ENCODE measurements at regions not wholly inside any gene's neighbourhood (a gene's known extent, or its start where the extent isn't known, plus 50 kb on each side); places are given as distances from the start of the nearest gene placed in this dataset.

DNA sequence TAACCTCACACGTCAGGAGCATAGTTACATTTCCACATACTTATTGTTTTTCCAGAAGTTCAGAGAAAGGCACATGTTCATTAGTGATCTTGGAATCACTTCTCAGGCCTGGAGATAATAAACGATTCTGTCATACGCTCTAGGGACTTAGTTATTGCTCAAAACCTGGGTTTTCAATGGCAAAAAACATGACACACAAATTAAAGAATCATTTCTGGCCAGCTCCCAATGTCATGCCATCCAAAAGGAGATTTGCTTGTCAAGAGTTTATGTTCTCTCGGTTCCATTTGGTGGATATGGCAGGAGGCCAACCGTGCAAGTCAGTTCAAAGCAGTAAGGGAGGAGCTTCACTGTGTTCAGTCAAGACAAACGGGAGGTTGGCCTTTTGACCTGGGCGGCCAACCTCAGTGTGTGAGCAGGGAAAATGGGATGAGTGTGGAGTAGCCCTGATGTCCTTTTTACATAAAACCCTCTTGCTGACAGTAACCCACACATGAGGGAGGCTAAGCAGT, 123.4 kb downstream of the NXNL2 start:
- DNase-seq (ENCODE audit: low read depth, low spot score): no peak

DNA sequence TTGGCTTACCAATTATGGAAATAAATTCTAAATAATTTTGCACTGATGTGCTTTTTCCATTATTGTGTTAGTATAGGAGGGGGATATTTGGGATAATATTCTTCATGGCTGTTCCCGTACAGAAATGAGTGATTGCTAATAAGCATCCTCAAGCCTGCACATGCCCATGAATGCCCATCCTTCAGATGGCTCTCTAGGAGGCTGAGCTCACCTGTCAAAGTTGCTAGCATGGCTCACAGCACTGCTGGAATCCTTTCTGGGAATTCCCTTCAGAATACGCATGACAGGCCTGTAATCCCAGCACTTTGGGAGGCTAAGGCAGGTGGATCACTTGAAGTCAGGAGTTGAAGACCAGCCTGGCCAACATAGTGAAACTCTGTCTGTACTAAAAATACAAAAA, 124.1 kb downstream of the NXNL2 start:
- DNase-seq (ENCODE audit: low read depth, low spot score): no peak

GRCh38 chr9:88660611-88661010, 125.6 kb downstream of the NXNL2 start:
- no peak for DNase-seq (ENCODE audit: low read depth, low spot score)

GRCh38 chr9:88661759-88662158, 126.8 kb downstream of the NXNL2 start:
- DNase-seq (ENCODE audit: low read depth, low spot score): no peak

GRCh38 chr9:88663771-88664419, 128.9 kb downstream of the NXNL2 start:
- DNase-seq (ENCODE audit: low read depth, low spot score): no peak

- DNase-seq (ENCODE audit: low read depth, low spot score): no peak
These were observed 129.8 kb downstream of the NXNL2 start for GRCh38 chr9:88664773-88665172.

DNA sequence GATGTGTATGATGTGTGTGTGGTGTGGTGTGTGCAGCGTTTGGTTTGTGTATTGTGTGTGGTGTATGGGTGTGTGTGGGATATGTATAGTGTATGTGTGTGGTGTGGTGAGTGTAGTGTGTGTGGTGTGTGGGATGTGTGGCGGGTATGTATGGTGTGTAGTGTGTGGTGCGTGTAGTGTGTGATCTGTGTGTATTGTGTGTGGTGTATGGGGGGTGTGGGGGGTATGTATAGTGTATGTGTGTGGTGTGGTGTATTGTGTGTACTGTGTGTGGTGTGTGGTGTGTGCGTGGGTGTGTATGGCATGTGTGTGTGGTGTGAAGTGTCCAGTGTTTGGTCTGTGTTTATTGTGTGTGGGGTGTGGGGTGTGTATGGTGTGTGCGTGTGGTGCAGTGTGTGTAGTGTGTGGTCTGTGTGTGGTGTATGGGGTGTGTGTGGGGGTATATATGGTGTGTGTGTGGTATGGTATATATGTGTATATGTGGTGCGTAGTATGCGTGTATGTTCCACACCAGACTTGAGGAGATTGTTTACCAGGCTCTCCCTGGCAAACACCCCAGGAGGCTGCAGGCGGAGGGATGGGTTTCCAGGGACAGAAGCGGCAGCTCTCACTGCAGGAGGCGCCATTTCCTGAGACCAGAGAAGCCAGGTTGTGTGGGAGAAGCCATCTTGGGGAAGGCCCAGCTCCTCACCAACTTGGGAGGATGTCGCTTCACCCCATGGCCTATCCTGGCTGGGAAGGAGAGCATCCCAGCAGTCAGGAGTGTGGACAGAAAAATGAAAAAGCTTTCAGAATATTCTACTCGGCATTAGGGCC, 138.1 kb downstream of the NXNL2 start:
- no peak for DNase-seq (ENCODE audit: low read depth, low spot score)

- no peak for DNase-seq (ENCODE audit: low read depth, low spot score)
These were observed 138.9 kb downstream of the NXNL2 start for GRCh38 chr9:88673886-88674285.

- no peak for DNase-seq (ENCODE audit: low read depth, low spot score)
These were observed 141.7 kb downstream of the NXNL2 start for GRCh38 chr9:88676644-88677043.

DNA sequence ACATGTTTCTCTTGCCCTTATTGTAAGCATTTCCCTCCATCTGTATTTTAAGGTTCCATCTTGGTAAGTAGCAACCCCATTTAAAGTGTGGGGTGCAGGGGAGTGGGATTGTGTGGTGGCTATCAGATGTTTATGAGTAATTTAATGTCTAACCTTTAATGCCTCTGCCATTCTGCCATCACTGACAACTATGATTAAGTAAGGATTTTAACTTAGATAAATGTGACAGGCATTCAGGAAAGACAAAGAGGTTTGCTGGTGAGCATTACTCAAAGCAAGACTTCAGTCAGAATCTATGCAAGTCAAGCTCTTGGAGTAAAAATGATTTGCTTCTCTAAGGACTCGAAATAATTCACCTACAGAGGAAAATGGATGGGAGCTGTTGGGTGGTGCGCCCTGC, 143.0 kb downstream of the NXNL2 start:
- no peak for DNase-seq (ENCODE audit: low read depth, low spot score)

- no peak for DNase-seq (ENCODE audit: low read depth, low spot score)
These were observed 143.5 kb downstream of the NXNL2 start for GRCh38 chr9:88678431-88678830.

DNA sequence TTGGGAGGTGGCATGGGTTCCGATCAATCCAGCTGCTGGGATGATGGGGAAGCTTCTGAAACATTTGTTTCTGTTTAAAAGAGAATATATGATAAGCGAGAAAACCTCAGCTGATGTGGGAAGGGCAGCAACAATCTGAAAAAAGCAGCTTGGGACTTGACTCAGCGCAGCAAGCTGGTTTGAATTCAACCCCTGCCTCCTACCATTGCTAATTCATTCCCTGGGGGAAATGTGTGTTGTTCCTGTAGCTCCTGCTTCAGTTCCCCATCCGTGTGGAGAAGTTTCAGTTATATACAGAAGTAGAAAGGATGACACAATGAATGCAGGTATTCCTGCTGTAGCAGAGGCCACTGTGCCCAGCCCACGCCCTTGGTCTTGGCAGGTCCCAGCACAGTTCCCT, 145.1 kb downstream of the NXNL2 start:
- DNase-seq (ENCODE audit: low read depth, low spot score): no peak

DNA sequence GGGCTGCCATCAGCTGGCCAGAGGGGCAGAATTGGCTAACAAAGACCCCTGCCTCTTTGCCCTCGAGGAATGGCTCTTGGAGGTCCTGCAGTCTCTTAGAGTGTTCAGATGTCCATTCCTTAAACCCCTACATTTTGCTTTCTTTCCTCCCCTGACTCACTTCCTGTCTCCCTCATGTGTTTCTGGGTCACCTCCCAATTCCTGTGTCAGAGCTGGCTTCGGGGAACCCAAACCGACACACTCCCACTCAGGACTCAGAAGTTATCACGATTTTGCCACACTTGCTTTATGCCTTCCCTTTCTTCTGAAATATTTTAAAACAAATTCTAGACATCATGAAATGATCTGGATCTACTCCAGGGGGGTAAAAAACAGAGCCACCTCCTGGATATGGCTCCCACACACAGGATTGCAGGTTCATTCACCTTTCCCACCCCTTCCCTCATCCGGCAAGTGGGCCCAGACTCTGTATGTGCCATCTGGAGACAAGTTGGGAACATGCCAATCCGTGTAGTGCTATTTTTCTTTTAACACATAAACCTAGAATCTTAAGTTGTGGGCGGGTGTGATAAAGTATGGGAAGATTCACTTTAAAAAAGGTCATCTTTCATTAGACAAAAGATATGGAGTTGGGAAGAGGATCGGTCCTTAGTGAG, 145.7 kb downstream of the NXNL2 start:
- DNase-seq (ENCODE audit: low read depth, low spot score): no peak

GRCh38 chr9:88681434-88681833, 146.5 kb downstream of the NXNL2 start:
- no peak for DNase-seq (ENCODE audit: low read depth, low spot score)

- no peak for DNase-seq (ENCODE audit: low read depth, low spot score)
These were observed 147.5 kb downstream of the NXNL2 start for GRCh38 chr9:88682431-88682831.

GRCh38 chr9:88684046-88684445, 149.1 kb downstream of the NXNL2 start:
- no peak for DNase-seq (ENCODE audit: low read depth, low spot score)

DNA sequence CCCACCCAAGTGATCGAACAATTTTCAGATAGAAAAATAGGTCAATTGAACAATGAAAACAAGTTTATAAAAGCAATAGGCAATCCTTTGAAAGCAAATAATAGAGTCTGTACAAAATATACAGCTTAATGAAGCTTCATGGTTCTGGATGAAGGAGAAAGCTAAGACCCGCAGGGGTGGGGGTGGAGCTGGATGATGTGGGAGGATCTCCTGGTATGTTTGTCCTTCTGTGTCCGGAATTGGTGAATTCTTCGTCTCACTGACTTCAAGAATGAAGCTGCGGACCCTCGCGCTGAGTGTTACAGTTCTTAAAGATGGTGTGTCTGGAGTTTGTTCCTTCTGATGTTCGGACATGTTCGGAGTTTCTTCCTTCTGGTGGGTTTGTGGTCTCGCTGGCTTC, 149.9 kb downstream of the NXNL2 start:
- DNase-seq (ENCODE audit: low read depth, low spot score): no peak

- DNase-seq (ENCODE audit: low read depth, low spot score): no peak
These were observed 151.0 kb downstream of the NXNL2 start for GRCh38 chr9:88685966-88686365.

GRCh38 chr9:88689509-88690298, 154.7 kb downstream of the NXNL2 start:
- DNase-seq (ENCODE audit: low read depth, low spot score): no peak

GRCh38 chr9:88690628-88691027, 155.7 kb downstream of the NXNL2 start:
- DNase-seq (ENCODE audit: low read depth, low spot score): no peak

DNA sequence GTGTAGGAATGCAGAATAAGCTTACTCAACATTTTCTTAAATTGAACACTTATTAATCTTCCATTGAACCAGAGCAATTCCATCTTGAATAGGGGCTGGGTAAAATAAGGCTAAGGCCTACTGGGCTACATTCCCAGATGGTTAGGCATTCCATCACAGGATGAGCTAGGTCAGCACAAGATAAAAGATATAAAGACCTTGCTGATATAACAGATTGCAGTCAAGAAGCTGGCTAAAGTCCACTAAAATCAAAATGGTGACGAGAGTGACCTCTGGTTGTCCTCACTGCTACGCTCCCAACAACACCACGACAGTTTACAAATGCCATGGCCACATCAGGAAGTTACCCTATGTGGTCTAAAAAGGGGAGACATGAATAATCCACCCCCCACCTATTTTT, 156.1 kb downstream of the NXNL2 start:
- DNase-seq (ENCODE audit: low read depth, low spot score): no peak

DNA sequence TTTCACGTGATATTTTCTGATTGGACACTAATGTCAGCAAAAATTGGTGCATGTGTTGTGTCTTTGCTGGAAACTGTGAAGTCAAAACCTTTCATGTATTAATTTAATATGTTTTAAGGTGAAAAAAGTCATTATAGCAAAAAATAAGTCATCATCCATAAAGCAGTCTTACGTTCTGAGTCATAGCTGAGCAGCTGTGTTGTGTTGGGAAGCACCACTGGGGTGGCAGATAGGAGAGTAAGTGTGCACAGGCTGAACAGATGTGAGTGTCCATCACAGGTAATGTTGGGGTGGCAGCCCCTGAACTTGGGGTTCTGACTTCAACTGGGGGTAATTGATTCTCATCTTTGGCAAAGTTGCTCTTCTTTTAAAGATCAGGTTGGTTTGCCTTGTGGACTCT, 156.8 kb downstream of the NXNL2 start:
- no peak for DNase-seq (ENCODE audit: low read depth, low spot score)

All from pulmonary artery endothelial cell (primary cell).